ENCODE measurements at regions not wholly inside any gene's neighbourhood (a gene's known extent, or its start where the extent isn't known, plus 50 kb on each side); places are given as distances from the start of the nearest gene placed in this dataset.
"Not testable (repeated sequence)": the region's sequence is repeated elsewhere in the genome, so short reads cannot be mapped to it uniquely, and the experiment has no call there.

GRCh38 chr2:34789169-34789568 lies 1190.1 kb upstream of the FAM98A start:
- no peaks in the 10 kb centered on the region for H3K9me3 ChIP-seq
- DNase-seq = no peak
- H3K4me1 ChIP-seq = no peaks in the 10 kb centered on the region
- intact Hi-C loops (cut with DNase I) = no loop called here
- TF ChIP-seq CTCF (IDR thresholded peaks at IDR 0.05) (no peak), POLR2A (IDR thresholded peaks at IDR 0.05) (no peak)
- H3K27ac ChIP-seq = no peak overlapping the region
- WGBS, 2 donors = 59 to 79% methylated on average over 4 of the region's 4 CpGs
- no peak overlapping the region for H3K4me3 ChIP-seq
- H3K27me3 ChIP-seq = no peaks in the 10 kb centered on the region
- no peaks in the 10 kb centered on the region for H3K36me3 ChIP-seq

DNA sequence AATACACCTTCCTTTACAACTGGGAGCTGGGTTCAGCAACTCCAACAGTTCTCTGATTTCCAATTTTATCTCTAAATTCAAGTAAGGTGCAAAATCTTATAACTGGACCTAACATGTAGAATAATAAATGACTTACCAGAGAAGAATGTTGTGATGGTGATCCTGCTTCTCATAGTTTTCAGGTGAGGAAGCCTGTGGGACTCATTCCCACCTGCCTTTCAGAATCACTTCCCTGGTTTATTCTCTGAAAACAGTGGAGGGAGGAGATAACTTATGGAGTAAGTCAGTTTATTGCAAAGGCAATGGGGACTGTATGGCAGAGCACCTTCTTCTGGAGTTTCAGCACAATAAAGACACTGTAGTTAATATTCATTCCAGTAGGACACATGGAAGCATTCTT lies 1188.2 kb upstream of the FAM98A start:
- Histone ChIP-seq H3K4me1 (no peaks in the 10 kb centered on the region), H3K27ac (no peak overlapping the region), H3K27me3 (no peaks in the 10 kb centered on the region), H3K9me3 (no peaks in the 10 kb centered on the region), H3K36me3 (no peaks in the 10 kb centered on the region), H3K4me3 (no peak overlapping the region)
- DNase-seq = no peak
- TF ChIP-seq CTCF (IDR thresholded peaks at IDR 0.05) (no peak), POLR2A (IDR thresholded peaks at IDR 0.05) (no peak)
- intact Hi-C loops (cut with DNase I) = no loop called here

DNA sequence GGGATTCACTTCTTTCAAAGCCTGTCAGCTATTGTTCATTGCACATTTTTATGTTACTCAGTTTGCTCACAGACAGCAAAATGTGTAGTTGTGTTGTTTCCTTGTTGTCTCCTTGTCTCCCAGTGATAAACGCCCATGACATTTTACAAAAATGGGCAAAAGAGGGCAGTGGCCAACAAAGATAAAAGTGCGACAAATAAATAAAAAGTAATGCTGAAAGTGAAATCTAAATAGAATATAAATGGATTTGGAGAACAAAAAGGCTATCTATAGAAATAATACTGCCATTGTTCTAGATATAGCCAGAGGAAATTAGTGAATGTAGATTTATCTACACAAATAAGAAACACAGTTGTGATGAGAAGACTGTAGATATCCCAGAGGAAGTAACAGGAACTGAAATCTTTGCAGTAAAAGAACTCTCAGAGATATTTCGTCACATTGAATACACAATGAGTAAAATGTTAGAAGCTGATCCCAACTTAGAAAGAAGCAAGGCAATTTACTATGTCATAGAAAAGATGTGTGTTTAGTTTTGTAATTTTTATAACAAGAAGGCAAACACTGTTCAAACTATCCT lies 1186.2 kb upstream of the FAM98A start:
- H3K9me3 ChIP-seq = no peaks in the 10 kb centered on the region
- H3K36me3 ChIP-seq = no peaks in the 10 kb centered on the region
- H3K4me1 ChIP-seq = no peaks in the 10 kb centered on the region
- intact Hi-C loops (cut with DNase I) = no loop called here
- H3K27me3 ChIP-seq = no peaks in the 10 kb centered on the region
- H3K4me3 ChIP-seq = no peak overlapping the region
- TF ChIP-seq POLR2A (IDR thresholded peaks at IDR 0.05) = no peak
- TF ChIP-seq CTCF (IDR thresholded peaks at IDR 0.05) = no peak
- WGBS, 2 donors = 65 to 69% methylated on average over 3 of the region's 3 CpGs
- no peak overlapping the region for H3K27ac ChIP-seq
- DNase-seq = no peak

DNA sequence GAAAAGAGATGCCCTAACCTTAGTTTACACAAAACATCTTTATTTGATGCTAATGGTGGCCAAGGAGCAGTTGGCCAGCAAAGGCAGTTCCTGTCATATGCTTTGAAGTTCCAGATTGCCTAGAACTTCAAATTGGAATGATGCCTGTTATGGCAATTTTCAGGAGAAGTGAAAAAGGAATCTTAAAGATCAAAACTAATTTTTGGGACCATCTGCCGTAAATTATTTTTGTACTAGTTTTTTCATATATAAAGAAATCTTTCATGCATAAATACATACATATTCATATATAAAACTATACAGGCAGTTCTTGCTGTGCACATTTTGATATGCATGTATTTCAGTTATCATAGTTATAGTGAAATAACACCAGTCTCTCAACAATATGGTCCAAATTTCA lies 1185.6 kb upstream of the FAM98A start:
- Histone ChIP-seq H3K27me3 (no peaks in the 10 kb centered on the region), H3K27ac (no peak overlapping the region), H3K36me3 (no peaks in the 10 kb centered on the region), H3K4me1 (no peaks in the 10 kb centered on the region), H3K9me3 (no peaks in the 10 kb centered on the region), H3K4me3 (no peak overlapping the region)
- TF ChIP-seq CTCF (IDR thresholded peaks at IDR 0.05) (no peak), POLR2A (IDR thresholded peaks at IDR 0.05) (no peak)
- intact Hi-C loops (cut with DNase I) = no loop called here
- DNase-seq = no peak
- WGBS, 2 donors = 97 to 100% methylated on average over 1 of the region's 1 CpG

DNA sequence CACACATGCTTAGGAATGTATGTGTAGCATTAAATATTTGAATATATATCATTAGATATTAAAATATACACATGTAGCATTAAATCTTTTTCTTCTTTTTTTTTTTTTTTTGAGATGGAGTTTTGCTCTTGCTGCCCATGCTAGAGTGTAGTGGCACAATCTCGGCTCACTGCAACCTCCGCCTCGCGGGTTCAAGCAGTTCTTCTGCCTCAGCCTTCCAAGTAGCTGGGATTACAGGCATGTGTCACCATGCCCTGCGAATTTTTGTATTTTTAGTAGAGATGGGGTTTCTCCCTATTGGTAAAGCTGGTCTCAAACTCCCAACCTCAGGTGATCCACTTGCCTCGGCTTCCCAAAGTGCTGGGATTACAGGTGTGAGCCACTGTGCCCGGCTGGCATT lies 1151.6 kb upstream of the FAM98A start:
- H3K27me3 ChIP-seq; H3K4me3 ChIP-seq; H3K9me3 ChIP-seq; H3K4me1 ChIP-seq; DNase-seq; H3K27ac ChIP-seq; H3K36me3 ChIP-seq; intact Hi-C loops (cut with DNase I): not testable (repeated sequence)
- WGBS, 2 donors = 82 to 88% methylated on average over 7 of the region's 7 CpGs

DNA sequence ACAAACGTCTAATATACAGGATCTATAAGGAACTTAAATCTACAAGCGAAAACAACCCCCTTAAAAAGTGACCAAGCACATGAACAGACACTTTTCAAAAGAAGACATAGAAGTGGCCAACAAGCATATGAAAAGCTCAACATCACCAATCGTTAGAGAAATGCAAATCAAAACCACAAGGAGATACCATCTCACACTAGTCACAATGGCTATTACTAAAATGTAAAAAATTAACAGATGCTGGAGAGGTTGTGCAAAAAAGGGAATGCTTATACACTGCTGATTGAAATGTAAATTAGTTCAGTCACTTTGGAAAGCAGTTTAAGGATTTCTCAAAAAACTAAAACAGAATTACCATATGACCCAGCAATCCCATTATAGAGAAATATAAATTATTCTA lies 1148.5 kb upstream of the FAM98A start:
- no peak overlapping the region for H3K4me3 ChIP-seq
- no peak for TF ChIP-seq POLR2A (IDR thresholded peaks at IDR 0.05)
- no peak for TF ChIP-seq CTCF (IDR thresholded peaks at IDR 0.05)
- intact Hi-C loops (cut with DNase I) = no loop called here
- H3K27me3 ChIP-seq = no peaks in the 10 kb centered on the region
- WGBS, 2 donors = 45 to 80% methylated on average over 3 of the region's 3 CpGs
- no peak for DNase-seq
- no peak overlapping the region for H3K27ac ChIP-seq
- H3K4me1 ChIP-seq = peaks cover 0 to 4% (median 0%) of the 10 kb centered on the region in 3 donors
- no peaks in the 10 kb centered on the region for H3K9me3 ChIP-seq
- no peaks in the 10 kb centered on the region for H3K36me3 ChIP-seq
